SK-N-SH treated with all-trans-retinoic acid at 6 μM for 48 hours (cell line): ENCODE measurements at regions not wholly inside any gene's neighbourhood (a gene's known extent, or its start where the extent isn't known, plus 50 kb on each side); places are given as distances from the start of the nearest gene placed in this dataset.

Experiments
- CREB5 ChIP-seq: fragments of 250-450 bp; sonication (Bioruptor Pico); IDR thresholded peaks from 2 replicates; pipeline ENCODE4 v1.5.1; 2020; ENCODE audit warnings: low read depth, mild to moderate bottlenecking, moderate library complexity
- GLIS3 ChIP-seq: fragments of 250-450 bp; sonication (Bioruptor Pico); IDR thresholded peaks from 2 replicates; pipeline ENCODE4 v1.5.0; 2020; ENCODE audit warnings: mild to moderate bottlenecking, moderate library complexity
- POU6F1 ChIP-seq: fragments of 250-450 bp; sonication (Bioruptor Pico); IDR thresholded peaks from 2 replicates; pipeline ENCODE4 v1.8.0; 2021; ENCODE audit warnings: low read depth, mild to moderate bottlenecking, moderate library complexity, borderline replicate concordance
- RARB ChIP-seq: fragments of 250-450 bp; sonication (Bioruptor Pico); IDR thresholded peaks from 2 replicates; pipeline ENCODE4 v1.8.0; 2021; ENCODE audit warnings: mild to moderate bottlenecking, moderate library complexity
- SNAI2 ChIP-seq: fragments of 250-450 bp; sonication (Bioruptor Pico); IDR thresholded peaks from 2 replicates; pipeline ENCODE4 v1.5.0; 2020; ENCODE audit warnings: mild to moderate bottlenecking, moderate library complexity
- ZFP3 ChIP-seq: fragments of 250-450 bp; sonication (Bioruptor Pico); IDR thresholded peaks from 2 replicates; pipeline ENCODE4 v1.5.0; 2020; ENCODE audit warnings: mild to moderate bottlenecking, moderate library complexity
- ZFP30 ChIP-seq: fragments of 450-650 bp; formaldehyde crosslinking; IDR thresholded peaks from 2 replicates; pipeline ENCODE4 v1.5.0; 2022; ENCODE audit warnings: mild to moderate bottlenecking, moderate library complexity
- ZNF70 ChIP-seq: fragments of 450-650 bp; formaldehyde crosslinking; IDR thresholded peaks from 2 replicates; pipeline ENCODE4 v1.5.0; 2020; ENCODE audit warnings: mild to moderate bottlenecking, moderate library complexity
- ZNF8 ChIP-seq: fragments of 450-650 bp; formaldehyde crosslinking; IDR thresholded peaks from 2 replicates; pipeline ENCODE4 v1.5.0; 2020; ENCODE audit warnings: mild to moderate bottlenecking, moderate library complexity

- TF ChIP-seq SNAI2 (CRISPR knock-in tag) (no peak), ZNF70 (CRISPR knock-in tag) (no peak), CREB5 (no peak), GLIS3 (CRISPR knock-in tag) (no peak), RARB (no peak), ZFP3 (CRISPR knock-in tag) (no peak), ZNF8 (no peak), ZFP30 (no peak), POU6F1 (CRISPR knock-in tag) (no peak)
Observed at GRCh38 chr7:156560696-156561095, 79.9 kb upstream of the RNF32 start.
